GM23248 (cell line): ENCODE measurements at regions not wholly inside any gene's neighbourhood (a gene's known extent, or its start where the extent isn't known, plus 50 kb on each side); places are given as distances from the start of the nearest gene placed in this dataset.

Experiments
- DNase-seq: peaks from one replicate; pipeline ENCODE4 v3.0.0-alpha.2; 2015
- H2AFZ ChIP-seq: fragments of 200-600 bp; sonication (generic); 2 replicates; pipeline ENCODE4 v1.6.1; 2016; ENCODE audit warnings: antibody characterized with exemption
- H3F3A ChIP-seq: fragments of 200-600 bp; sonication (generic); 2 replicates; pipeline ENCODE4 v1.6.1; 2016; ENCODE audit warnings: mild to moderate bottlenecking, antibody characterized with exemption, mixed run types; ENCODE audit not compliant: insufficient read depth
- H3K27ac ChIP-seq: fragments of 200-600 bp; sonication (generic); 2 replicates; pipeline ENCODE4 v1.5.1; 2016; ENCODE audit warnings: mild to moderate bottlenecking
- H3K27me3 ChIP-seq: fragments of 200-600 bp; sonication (generic); replicated peaks from 2 replicates; pipeline ENCODE4 v1.6.1; 2016; ENCODE audit warnings: mild to moderate bottlenecking; ENCODE audit not compliant: insufficient read depth
- H3K36me3 ChIP-seq: fragments of 200-600 bp; sonication (generic); 2 replicates; pipeline ENCODE4 v1.6.1; 2016; ENCODE audit warnings: low read depth, mild to moderate bottlenecking
- H3K4me1 ChIP-seq: fragments of 200-600 bp; sonication (generic); 2 replicates; pipeline ENCODE4 v1.6.1; 2016; ENCODE audit warnings: mild to moderate bottlenecking; ENCODE audit not compliant: insufficient read depth
- H3K4me2 ChIP-seq: fragments of 200-600 bp; sonication (generic); one replicate; pipeline ENCODE4 v1.6.1; 2016; ENCODE audit warnings: mild to moderate bottlenecking; ENCODE audit not compliant: unreplicated experiment
- H3K4me3 ChIP-seq: fragments of 200-600 bp; sonication (generic); 2 replicates; pipeline ENCODE4 v1.5.1; 2016; ENCODE audit warnings: mild to moderate bottlenecking
- H3K79me2 ChIP-seq: fragments of 200-600 bp; sonication (generic); 2 replicates; pipeline ENCODE4 v1.6.1; 2016; ENCODE audit warnings: mild to moderate bottlenecking; ENCODE audit not compliant: insufficient read depth
- H3K9ac ChIP-seq: fragments of 200-600 bp; sonication (generic); 2 replicates; pipeline ENCODE4 v1.6.1; 2016; ENCODE audit warnings: mild to moderate bottlenecking
- H3K9me2 ChIP-seq: fragments of 200-600 bp; sonication (generic); 2 replicates; pipeline ENCODE4 v1.6.1; 2016; ENCODE audit warnings: mixed run types, mild to moderate bottlenecking, moderate library complexity; ENCODE audit not compliant: insufficient read depth
- H3K9me3 ChIP-seq: fragments of 200-600 bp; sonication (generic); one replicate; pipeline ENCODE4 v1.6.1; 2017; ENCODE audit warnings: low read depth
- H4K20me1 ChIP-seq: fragments of 200-600 bp; sonication (generic); 2 replicates; pipeline ENCODE4 v1.6.0; 2016; ENCODE audit not compliant: insufficient read depth
- EZH2 ChIP-seq: fragments of 200-600 bp; sonication (generic); IDR thresholded peaks from 2 replicates; pipeline ENCODE4 v1.6.1; 2018; ENCODE audit warnings: antibody characterized with exemption, mild to moderate bottlenecking; ENCODE audit not compliant: insufficient read depth, poor library complexity, severe bottlenecking
- EZH2phosphoT487 ChIP-seq: fragments of 200-600 bp; sonication (generic); IDR thresholded peaks from 2 replicates; pipeline ENCODE4 v1.6.1; 2018; ENCODE audit warnings: antibody characterized with exemption, moderate library complexity, mild to moderate bottlenecking, low read depth; ENCODE audit not compliant: insufficient read depth
- WGBS, 2 experiments: methylation state at CpG; one replicate each; pipeline ENCODE4 v1.1.6; 2015 to 2017; ENCODE audit warnings: low lambda C conversion rate in 2 of 2, low coverage in 1 of 2; ENCODE audit errors: missing lambda C conversion rate in 2 of 2; 5-methylcytosine and 5-hydroxymethylcytosine counted together
- in situ Hi-C: fragments of 300-500 bp; cut with MboI; formaldehyde crosslinking; loops from 2 replicates; pipeline ENCODE4 v1.15.0; 2020

GRCh38 chr11:47918882-47919495 is 61.4 kb upstream of the PTPRJ start:
- Histone ChIP-seq H3K79me2 (no peaks in the 10 kb centered on the region), H3K4me1 (peaks cover 29% of the 10 kb centered on the region), H3K27me3 (no peaks in the 10 kb centered on the region), H3K9me3 (no peaks in the 10 kb centered on the region), H3K27ac (no peak overlapping the region; the same call in 1 of the 2 replicates), H3K9ac (no peak overlapping the region), H3K9me2 (no peaks in the 10 kb centered on the region), H2AFZ (no peak overlapping the region), H3F3A (peaks cover 12% of the 10 kb centered on the region; the same call in 1 of the 2 replicates), H4K20me1 (no peaks in the 10 kb centered on the region), H3K4me3 (no peak overlapping the region), H3K36me3 (no peaks in the 10 kb centered on the region), H3K4me2 (no peak overlapping the region)
- TF ChIP-seq EZH2phosphoT487 (no peak), EZH2 (no peak)
- 84 to 88% methylated on average over 4 of the region's 4 CpGs for WGBS, 2 experiments
- in situ Hi-C loops, result no loop called here
- peak; percentile 61 for DNase-seq

DNA sequence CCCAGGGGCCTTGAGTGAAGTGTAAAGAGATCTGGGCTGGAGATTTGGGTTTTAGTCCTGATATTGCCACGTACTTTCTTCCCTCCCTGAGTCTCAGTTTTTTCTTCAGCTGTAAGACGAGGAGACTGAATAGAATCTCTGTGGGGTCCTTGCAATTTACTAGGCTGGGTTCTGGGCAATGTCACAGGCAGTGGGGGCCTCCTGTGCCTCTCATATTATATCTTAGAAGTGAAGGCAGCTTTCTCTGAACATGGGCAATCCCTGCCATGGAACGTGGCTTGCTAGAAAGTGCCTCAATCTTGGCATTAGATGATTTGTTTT is 62.0 kb upstream of the PTPRJ start:
- Histone ChIP-seq H3K4me3 (peak overlapping the region; percentile 45), H3K9ac (peak overlapping the region; percentile 39), H3K4me2 (peak overlapping the region; percentile 57), H3K9me2 (no peaks in the 10 kb centered on the region), H3K9me3 (no peaks in the 10 kb centered on the region), H3K27ac (peak overlapping the region; percentile 45), H2AFZ (peak overlapping the region; percentile 75), H4K20me1 (no peaks in the 10 kb centered on the region), H3K4me1 (peaks cover 24% of the 10 kb centered on the region), H3K27me3 (no peaks in the 10 kb centered on the region), H3K79me2 (no peaks in the 10 kb centered on the region), H3F3A (0 out of 2 replicates have a peak, but pooled peaks cover 6% of the 10 kb centered on the region), H3K36me3 (no peaks in the 10 kb centered on the region)
- WGBS, 2 experiments, result 21 to 32% methylated on average over 3 of the region's 3 CpGs
- no peak for TF ChIP-seq EZH2
- no peak for TF ChIP-seq EZH2phosphoT487
- peak; percentile 12 for DNase-seq
- in situ Hi-C loops, result no loop called here

DNA sequence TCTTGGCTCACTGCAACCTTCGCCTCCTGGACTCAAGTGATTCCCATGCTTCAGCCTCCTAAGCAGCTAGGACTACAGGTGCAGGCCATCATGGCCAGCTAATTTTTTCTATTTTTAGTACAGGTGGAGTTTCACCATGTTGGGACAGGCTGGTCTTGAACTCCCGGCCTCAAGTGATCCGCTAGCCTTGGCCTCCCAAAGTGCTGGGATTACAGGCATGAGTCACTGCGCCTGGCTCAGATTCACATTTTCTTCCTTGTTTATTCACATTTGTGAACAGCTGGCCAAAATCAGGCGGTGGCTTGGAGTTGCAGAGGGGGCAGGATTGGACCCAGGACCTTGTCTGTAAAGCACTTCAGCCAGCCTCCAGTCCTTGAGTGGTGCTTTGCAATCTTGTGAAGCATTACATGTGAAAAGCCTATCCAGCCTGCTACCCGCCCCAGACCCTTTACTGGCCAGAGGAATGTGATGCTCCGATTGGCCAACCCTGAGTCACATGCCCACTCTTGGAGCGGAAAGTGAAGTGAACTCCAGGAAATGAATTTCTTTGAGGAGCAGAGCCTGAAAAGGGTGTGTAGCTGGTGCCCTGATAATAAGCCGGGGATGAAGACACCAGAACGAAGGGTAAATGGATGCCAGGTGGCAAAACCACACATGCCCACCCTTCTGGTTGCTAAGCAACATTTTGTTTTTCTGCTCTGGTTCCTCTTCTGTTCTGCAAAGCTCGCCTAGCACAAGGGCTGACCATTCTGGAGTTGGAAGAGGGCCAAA is 62.6 kb upstream of the PTPRJ start:
- Histone ChIP-seq H3K4me2 (peak overlapping the region; percentile 57), H2AFZ (peak overlapping the region; percentile 75), H3K79me2 (no peaks in the 10 kb centered on the region), H3K9me2 (no peaks in the 10 kb centered on the region), H3K27me3 (no peaks in the 10 kb centered on the region), H4K20me1 (no peaks in the 10 kb centered on the region), H3K4me1 (peaks cover 24% of the 10 kb centered on the region), H3K9ac (peak overlapping the region; percentile 39), H3K36me3 (no peaks in the 10 kb centered on the region), H3K27ac (peak overlapping the region; percentile 45), H3K4me3 (peak overlapping the region; percentile 45), H3K9me3 (no peaks in the 10 kb centered on the region), H3F3A (0 out of 2 replicates have a peak, but pooled peaks cover 5% of the 10 kb centered on the region)
- peak; percentile 84 for DNase-seq
- in situ Hi-C loops, result no loop called here
- TF ChIP-seq EZH2 (no peak), EZH2phosphoT487 (no peak)
- 24 to 25% methylated on average over 11 of the region's 11 CpGs for WGBS, 2 experiments

DNA sequence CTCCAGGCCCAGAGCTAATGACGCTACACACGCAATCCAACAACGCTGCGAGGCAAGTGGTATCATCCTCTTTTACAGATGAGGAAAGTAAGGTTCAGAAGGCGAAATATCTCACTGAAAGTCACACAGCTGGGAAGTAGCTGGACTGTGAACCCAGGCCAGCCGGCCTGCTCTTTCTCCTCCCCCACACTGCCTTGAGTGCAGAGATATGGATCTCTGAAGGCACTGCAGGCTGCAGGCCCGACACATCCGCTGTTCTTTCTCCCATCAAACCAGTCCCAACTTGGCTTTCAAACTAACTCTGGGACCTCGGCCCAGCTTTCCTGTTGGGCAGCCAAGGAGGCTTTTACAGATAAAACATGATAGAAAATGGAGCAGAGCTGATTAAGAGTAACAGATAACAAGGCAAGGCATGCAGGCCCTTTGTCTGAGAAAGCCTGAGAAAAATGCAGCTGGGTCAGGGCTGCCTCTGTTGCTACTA is 64.0 kb upstream of the PTPRJ start:
- TF ChIP-seq EZH2, result no peak
- TF ChIP-seq EZH2phosphoT487, result no peak
- Histone ChIP-seq H2AFZ (peak overlapping the region; percentile 72), H3K4me3 (no peak overlapping the region), H4K20me1 (no peaks in the 10 kb centered on the region), H3K9me3 (no peaks in the 10 kb centered on the region), H3K4me1 (peaks cover 24% of the 10 kb centered on the region), H3K9ac (no peak overlapping the region), H3K27me3 (no peaks in the 10 kb centered on the region), H3F3A (0 out of 2 replicates have a peak, but pooled peaks cover 5% of the 10 kb centered on the region), H3K79me2 (no peaks in the 10 kb centered on the region), H3K4me2 (no peak overlapping the region), H3K27ac (no peak overlapping the region), H3K36me3 (no peaks in the 10 kb centered on the region), H3K9me2 (no peaks in the 10 kb centered on the region)
- in situ Hi-C loops, result no loop called here
- no peak for DNase-seq
- WGBS, 2 experiments, result 63% methylated on average over 9 of the region's 9 CpGs
